SU-DHL-6 (cell line): ENCODE measurements at regions not wholly inside any gene's neighbourhood (a gene's known extent, or its start where the extent isn't known, plus 50 kb on each side); places are given as distances from the start of the nearest gene placed in this dataset.

Experiments used
- CTCF ChIP-seq: fragments of 200-600 bp; sonication (generic); IDR thresholded peaks from one replicate; pipeline ENCODE4 v1.5.1; 2017; ENCODE audit warnings: antibody characterized with exemption, mild to moderate bottlenecking, low read length, moderate library complexity; ENCODE audit not compliant: insufficient read depth, poor library complexity, severe bottlenecking
- EZH2phosphoT487 ChIP-seq: fragments of 200-600 bp; sonication (generic), shearing (Covaris generic); conservative IDR thresholded peaks from 2 replicates; pipeline ENCODE4 v1.6.1; 2018; ENCODE audit warnings: mild to moderate bottlenecking, antibody characterized with exemption, low read length, moderate library complexity, mixed read lengths

GRCh38 chr6:168388641-168389633 is 52.0 kb upstream of the SMOC2 start:
- TF ChIP-seq CTCF (no peak), EZH2phosphoT487 (no peak)
